ENCODE measurements at regions not wholly inside any gene's neighbourhood (a gene's known extent, or its start where the extent isn't known, plus 50 kb on each side); places are given as distances from the start of the nearest gene placed in this dataset.

- Histone ChIP-seq H3K4me3 (no peak overlapping the region), H3K36me3 (replicated peaks in 1 of 2; ENCODE audit: insufficient read depth in 1 of 2, low read depth in 2 of 2) (no peaks in the 10 kb centered on the region), H3K9me3 (no peaks in the 10 kb centered on the region), H3K27me3 (peaks cover 0 to 3% of the 10 kb centered on the region in 2 donors), H3K4me1 (peaks cover 32% of the 10 kb centered on the region), H3K27ac (peak overlapping the region; percentile 46 to 85 (median 66))
- DNase-seq: peak; percentile 78 to 93 (median 91)
- peak; percentile 93 for ATAC-seq
- intact Hi-C loops (cut with DNase I): no loop called here
- no peak for TF ChIP-seq CTCF (IDR thresholded peaks at IDR 0.05)
- peak in 1 of 3 donors; percentile 13 for TF ChIP-seq POLR2A (IDR thresholded peaks at IDR 0.05)
- 48 to 57% methylated on average over 7 to 23 of the region's 23 CpGs for WGBS, 2 donors
Measured at GRCh38 chr6:170025935-170026750, 264.7 kb downstream of the DLL1 start.

- H3K36me3 ChIP-seq (replicated peaks in 1 of 2; ENCODE audit: insufficient read depth in 1 of 2, low read depth in 2 of 2): no peaks in the 10 kb centered on the region
- H3K4me3 ChIP-seq: no peak overlapping the region
- peak overlapping the region; percentile 34 to 85 (median 58) for H3K27ac ChIP-seq
- ATAC-seq (no peak), DNase-seq (peak in 2 of 4 donors; percentile 10 to 11)
- intact Hi-C loops (cut with DNase I): no loop called here
- H3K4me1 ChIP-seq: peaks cover 25% of the 10 kb centered on the region
- no peaks in the 10 kb centered on the region for H3K9me3 ChIP-seq
- 76 to 84% methylated on average over 15 to 17 of the region's 20 CpGs for WGBS, 2 donors
- TF ChIP-seq CTCF (IDR thresholded peaks at IDR 0.05) (no peak), POLR2A (IDR thresholded peaks at IDR 0.05) (no peak)
- peaks cover 0 to 3% of the 10 kb centered on the region in 2 donors for H3K27me3 ChIP-seq
Measured at GRCh38 chr6:170025341-170025911, 265.5 kb downstream of the DLL1 start.

- H3K36me3 ChIP-seq (replicated peaks in 1 of 2; ENCODE audit: insufficient read depth in 1 of 2, low read depth in 2 of 2): no peaks in the 10 kb centered on the region
- peaks cover 22% of the 10 kb centered on the region for H3K4me1 ChIP-seq
- TF ChIP-seq POLR2A (IDR thresholded peaks at IDR 0.05): no peak
- no peak overlapping the region for H3K4me3 ChIP-seq
- H3K9me3 ChIP-seq: no peaks in the 10 kb centered on the region
- 36 to 59% methylated on average over 7 of the region's 7 CpGs for WGBS, 2 donors
- DNase-seq (peak; percentile 29 to 66 (median 62)), ATAC-seq (no peak)
- H3K27ac ChIP-seq: peak overlapping the region in 3 of 4 donors; percentile 34 to 85 (median 46)
- H3K27me3 ChIP-seq: peaks cover 0 to 3% of the 10 kb centered on the region in 2 donors
- intact Hi-C loops (cut with DNase I): no loop called here
Measured at GRCh38 chr6:170024940-170025339, 265.9 kb downstream of the DLL1 start.

- no peak for TF ChIP-seq CTCF (IDR thresholded peaks at IDR 0.05)
- TF ChIP-seq POLR2A (IDR thresholded peaks at IDR 0.05): no peak
- Histone ChIP-seq H3K4me1 (peaks cover 22% of the 10 kb centered on the region), H3K36me3 (replicated peaks in 1 of 2; ENCODE audit: insufficient read depth in 1 of 2, low read depth in 2 of 2) (no peaks in the 10 kb centered on the region), H3K9me3 (no peaks in the 10 kb centered on the region), H3K4me3 (no peak overlapping the region), H3K27ac (no peak overlapping the region), H3K27me3 (peaks cover 0 to 3% of the 10 kb centered on the region in 2 donors)
- DNase-seq (no peak), ATAC-seq (no peak)
- WGBS, 2 donors: 83% methylated on average over 33 to 39 of the region's 67 CpGs
- intact Hi-C loops (cut with DNase I): no loop called here
Measured at GRCh38 chr6:170023620-170024521, 267.0 kb downstream of the DLL1 start.

Measured in body of pancreas (tissue), 4 donors.